Lower leg skin (tissue), 3 donors: ENCODE measurements at regions not wholly inside any gene's neighbourhood (a gene's known extent, or its start where the extent isn't known, plus 50 kb on each side); places are given as distances from the start of the nearest gene placed in this dataset.

Experiments used
- POLR2A ChIP-seq, 2 donors: fragments of 450-650 bp; IDR thresholded peaks; one replicate each; pipeline ENCODE4 v1.6.1; 2016 to 2017; ENCODE audit warnings: antibody characterized with exemption in 2 of 2, mild to moderate bottlenecking in 1 of 2, moderate library complexity in 1 of 2
- TF ChIP-seq, protein P1 (sequence below), 3 donors: fragments of 450-650 bp; IDR thresholded peaks; one replicate each; pipeline ENCODE4 v1.5.1; 2016; ENCODE audit warnings: antibody characterized with exemption in 3 of 3, mild to moderate bottlenecking in 3 of 3, moderate library complexity in 2 of 3

GRCh38 chr13:90553159-90553558 is 794.3 kb upstream of the MIR17HG start:
- no peak for TF ChIP-seq POLR2A (IDR thresholded peaks at IDR 0.05)
- TF ChIP-seq, protein P1, sequence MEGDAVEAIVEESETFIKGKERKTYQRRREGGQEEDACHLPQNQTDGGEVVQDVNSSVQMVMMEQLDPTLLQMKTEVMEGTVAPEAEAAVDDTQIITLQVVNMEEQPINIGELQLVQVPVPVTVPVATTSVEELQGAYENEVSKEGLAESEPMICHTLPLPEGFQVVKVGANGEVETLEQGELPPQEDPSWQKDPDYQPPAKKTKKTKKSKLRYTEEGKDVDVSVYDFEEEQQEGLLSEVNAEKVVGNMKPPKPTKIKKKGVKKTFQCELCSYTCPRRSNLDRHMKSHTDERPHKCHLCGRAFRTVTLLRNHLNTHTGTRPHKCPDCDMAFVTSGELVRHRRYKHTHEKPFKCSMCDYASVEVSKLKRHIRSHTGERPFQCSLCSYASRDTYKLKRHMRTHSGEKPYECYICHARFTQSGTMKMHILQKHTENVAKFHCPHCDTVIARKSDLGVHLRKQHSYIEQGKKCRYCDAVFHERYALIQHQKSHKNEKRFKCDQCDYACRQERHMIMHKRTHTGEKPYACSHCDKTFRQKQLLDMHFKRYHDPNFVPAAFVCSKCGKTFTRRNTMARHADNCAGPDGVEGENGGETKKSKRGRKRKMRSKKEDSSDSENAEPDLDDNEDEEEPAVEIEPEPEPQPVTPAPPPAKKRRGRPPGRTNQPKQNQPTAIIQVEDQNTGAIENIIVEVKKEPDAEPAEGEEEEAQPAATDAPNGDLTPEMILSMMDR (IDR thresholded peaks at IDR 0.05), result no peak
